Endothelial cell of umbilical vein (primary cell): ENCODE measurements at regions not wholly inside any gene's neighbourhood (a gene's known extent, or its start where the extent isn't known, plus 50 kb on each side); places are given as distances from the start of the nearest gene placed in this dataset.

Experiments used
- BruUV-seq: library from RNA; stranded (reverse); fragments of 400-500 nt; replicated peaks from 2 replicates; lab custom pipeline; 2021; lab: Mats Ljungman, UMichigan
- CTCF ChIA-PET: fragments of 300-600, 350-600 bp; sonication (Branson Sonifier 250); formaldehyde crosslinking; loops from one replicate; lab custom pipeline; 2021; ENCODE audit warnings: antibody characterized with exemption, inconsistent platforms; lab: Charles Lee
- POLR2A ChIA-PET: fragments of 300-600, 350-600 bp; sonication (Branson Sonifier 250); formaldehyde crosslinking; loops from one replicate; lab custom pipeline; 2021; ENCODE audit warnings: antibody characterized with exemption, inconsistent platforms; lab: Charles Lee
- DNase-seq: peaks from one replicate; pipeline ENCODE4 v3.0.0-alpha.2; 2011; ENCODE audit warnings: low read depth, low spot score
- FAIRE-seq: peaks from 2 replicates; lab custom pipeline; 2011; peaks lifted over from hg19 to GRCh38; lab: Jason Lieb, UNC
- H2AFZ ChIP-seq: 2 replicates; pipeline ENCODE4 v1.6.0; 2012; ENCODE audit warnings: low read depth, low read length, control low read depth, inconsistent platforms
- H3K27ac ChIP-seq: 2 replicates; pipeline ENCODE4 v1.5.1; 2011; ENCODE audit warnings: low read depth, mild to moderate bottlenecking, control low read depth, low read length, moderate library complexity; ENCODE audit not compliant: insufficient read depth
- H3K27me3 ChIP-seq, 2 experiments: 2 replicates each; pipeline versions ENCODE4 v1.6.0 to v1.6.1; 2011; ENCODE audit warnings: low read length in 2 of 2, mixed read lengths in 1 of 2; ENCODE audit not compliant: control insufficient read depth in 2 of 2, insufficient read depth in 2 of 2
- H3K36me3 ChIP-seq, 2 experiments: 2 replicates in 1 of 2; 3 replicates in 1 of 2; pipeline ENCODE4 v1.5.1; 2011; ENCODE audit warnings: low read length in 2 of 2, mild to moderate bottlenecking in 1 of 2, moderate library complexity in 1 of 2; ENCODE audit not compliant: control insufficient read depth in 2 of 2, insufficient read depth in 2 of 2; ENCODE audit errors: extremely low read depth in 1 of 2
- H3K4me1 ChIP-seq: 3 replicates; pipeline ENCODE4 v1.5.1; 2011; ENCODE audit warnings: mild to moderate bottlenecking, low read length; ENCODE audit not compliant: control insufficient read depth, insufficient read depth; ENCODE audit errors: extremely low read depth
- H3K4me2 ChIP-seq: 2 replicates; pipeline ENCODE4 v1.6.1; 2011; ENCODE audit warnings: low read length, control low read depth, mixed read lengths; ENCODE audit not compliant: insufficient read depth
- H3K4me3 ChIP-seq, 3 experiments: fragments of 200-600 bp in 1 of 3; sonication (generic), shearing (Covaris generic) in 1 of 3; replicated peaks in 1 of 3; 2 replicates each; pipeline ENCODE4 v1.5.1; 2011 to 2016; ENCODE audit warnings: control low read depth in 3 of 3, low read length in 3 of 3, mild to moderate bottlenecking in 2 of 3, inconsistent platforms in 1 of 3, low read depth in 1 of 3, moderate library complexity in 1 of 3; ENCODE audit not compliant: insufficient read depth in 1 of 3
- H3K79me2 ChIP-seq: 2 replicates; pipeline ENCODE4 v1.6.0; 2012; ENCODE audit warnings: low read length, inconsistent platforms; ENCODE audit not compliant: control insufficient read depth, insufficient read depth
- H3K9ac ChIP-seq: replicated peaks from 2 replicates; pipeline ENCODE3; 2011; ENCODE audit warnings: low read length, control low read depth; ENCODE audit not compliant: insufficient read depth; ENCODE audit errors: extremely low read depth
- H3K9me1 ChIP-seq: replicated peaks from 3 replicates; pipeline ENCODE4 v1.6.0; 2011; ENCODE audit warnings: mild to moderate bottlenecking, low read length; ENCODE audit not compliant: control insufficient read depth, insufficient read depth; ENCODE audit errors: extremely low read depth
- H3K9me3 ChIP-seq: replicated peaks from 2 replicates; pipeline ENCODE4 v1.5.1; 2012; ENCODE audit warnings: low read length, inconsistent platforms; ENCODE audit not compliant: control insufficient read depth, insufficient read depth
- H4K20me1 ChIP-seq: replicated peaks from 2 replicates; pipeline ENCODE3; 2011; ENCODE audit warnings: mild to moderate bottlenecking, low read length; ENCODE audit not compliant: control insufficient read depth, insufficient read depth; ENCODE audit errors: extremely low read depth
- CTCF ChIP-seq, 2 donors: IDR thresholded peaks; 1 replicate in 1 of 2; 2 replicates in 1 of 2; pipeline ENCODE4 v1.5.1; 2011; ENCODE audit warnings: low read length in 2 of 2, mild to moderate bottlenecking in 2 of 2, moderate library complexity in 2 of 2, control low read depth in 1 of 2, inconsistent platforms in 1 of 2, low read depth in 1 of 2; ENCODE audit not compliant: insufficient read depth in 1 of 2; ENCODE audit errors: extremely low read depth in 1 of 2
- EZH2 ChIP-seq: IDR thresholded peaks from 2 replicates; pipeline ENCODE4 v1.6.1; 2012; ENCODE audit warnings: borderline replicate concordance, low read depth, mild to moderate bottlenecking, moderate library complexity, low read length, inconsistent platforms; ENCODE audit not compliant: severe bottlenecking
- FOS ChIP-seq: IDR thresholded peaks from 2 replicates; pipeline ENCODE4 v1.6.1; 2011; ENCODE audit warnings: mild to moderate bottlenecking, low read length, moderate library complexity, borderline replicate concordance; ENCODE audit not compliant: insufficient read depth
- GATA2 ChIP-seq: IDR thresholded peaks from 2 replicates; pipeline ENCODE4 v1.7.0; 2011; ENCODE audit warnings: low read depth, mild to moderate bottlenecking, moderate library complexity, mixed read lengths, low read length; ENCODE audit not compliant: insufficient read length, insufficient read depth
- JUN ChIP-seq: IDR thresholded peaks from 2 replicates; pipeline ENCODE4 v1.6.1; 2011; ENCODE audit warnings: borderline replicate concordance, low read depth; ENCODE audit not compliant: insufficient read length, insufficient read depth
- MAX ChIP-seq: IDR thresholded peaks from 2 replicates; pipeline ENCODE4 v1.6.1; 2011; ENCODE audit not compliant: insufficient read depth, insufficient read length
- MYC ChIP-seq: IDR thresholded peaks from one replicate; pipeline ENCODE4 v1.6.1; 2011; ENCODE audit warnings: mild to moderate bottlenecking, low read depth, low read length
- POLR2A ChIP-seq: IDR thresholded peaks from 2 replicates; pipeline ENCODE4 v1.6.1; 2012; ENCODE audit warnings: low read depth, mild to moderate bottlenecking, control low read depth, low read length
- POLR2AphosphoS5 ChIP-seq: IDR thresholded peaks from 2 replicates; pipeline ENCODE4 v1.6.1; 2012; ENCODE audit warnings: low read depth, mild to moderate bottlenecking, control low read depth, low read length, moderate library complexity; ENCODE audit not compliant: insufficient read depth
- dilution Hi-C: fragments of 300-500 bp; cut with MboI; formaldehyde crosslinking; loops from one replicate; pipeline ENCODE4 v1.15.0; 2019; ENCODE audit warnings: low sequenced_read_pairs; ENCODE audit not compliant: extremely low pct_ligation_motif_present
- intact Hi-C: fragments of 100-400 bp; cut with micrococcal nuclease; formaldehyde crosslinking; loops from one replicate; pipeline ENCODE4 v1.10.0; 2022

GRCh38 chr19:31568724-31569123, 219.5 kb upstream of the TSHZ3 start:
- Histone ChIP-seq H3K9me1 (no peaks in the 10 kb centered on the region), H3K27ac (no peak overlapping the region), H3K4me2 (no peak overlapping the region), H3K36me3 (no peaks in the 10 kb centered on the region), H2AFZ (no peak overlapping the region), H3K27me3 (no peaks in the 10 kb centered on the region), H3K4me3 (no peak overlapping the region), H3K4me1 (no peaks in the 10 kb centered on the region), H3K9ac (no peak overlapping the region), H3K9me3 (peaks cover 2% of the 10 kb centered on the region), H3K79me2 (no peaks in the 10 kb centered on the region), H4K20me1 (no peaks in the 10 kb centered on the region)
- dilution Hi-C loops (no loop called here), intact Hi-C loops (no loop called here)
- TF ChIP-seq MYC (no peak), GATA2 (no peak), MAX (no peak), FOS (no peak), POLR2A (no peak), JUN (no peak), CTCF (IDR thresholded peaks at IDR 0.05; ENCODE audit: extremely low read depth in 1 of 2, insufficient read depth in 1 of 2, low read depth in 1 of 2, low read length in 2 of 2) (no peak), POLR2AphosphoS5 (no peak), EZH2 (no peak)
- no TSS peak for BruUV-seq
- CTCF ChIA-PET, result no interaction called here
- POLR2A ChIA-PET, result no interaction called here
- DNase-seq, result no peak
- no peak for FAIRE-seq
